ENCODE measurements at regions not wholly inside any gene's neighbourhood (a gene's known extent, or its start where the extent isn't known, plus 50 kb on each side); places are given as distances from the start of the nearest gene placed in this dataset.

DNA sequence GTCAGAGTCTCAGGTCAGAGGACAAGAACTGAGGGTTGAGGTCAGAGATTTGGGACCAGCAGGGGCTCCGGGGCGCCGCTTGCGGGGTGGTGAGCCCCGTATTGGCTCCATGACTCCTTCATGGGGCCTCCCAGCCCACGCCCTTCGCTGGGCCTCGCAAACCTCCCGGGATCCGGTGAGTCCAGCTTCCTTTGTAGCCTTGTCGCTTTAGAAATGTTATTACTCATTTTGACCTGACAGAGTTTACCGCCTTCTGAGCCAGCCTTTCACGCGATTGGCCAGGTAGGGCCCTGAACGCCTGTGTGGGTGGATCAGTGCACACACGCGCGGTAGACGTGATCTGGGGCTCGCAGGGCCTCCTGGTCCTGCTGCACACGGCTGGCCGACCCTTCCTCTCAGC is 181.1 kb downstream of the ERMARD start:
- no CpG with 5 or more reads among the region's 22 CpGs for WGBS, 2 donors (ENCODE audit: extremely low coverage in 2 of 2, insufficient read length in 2 of 2, insufficient replicate concordance in 1 of 2)
- H3K4me3 ChIP-seq (ENCODE audit: low read length in 2 of 2) = no peak overlapping the region

DNA sequence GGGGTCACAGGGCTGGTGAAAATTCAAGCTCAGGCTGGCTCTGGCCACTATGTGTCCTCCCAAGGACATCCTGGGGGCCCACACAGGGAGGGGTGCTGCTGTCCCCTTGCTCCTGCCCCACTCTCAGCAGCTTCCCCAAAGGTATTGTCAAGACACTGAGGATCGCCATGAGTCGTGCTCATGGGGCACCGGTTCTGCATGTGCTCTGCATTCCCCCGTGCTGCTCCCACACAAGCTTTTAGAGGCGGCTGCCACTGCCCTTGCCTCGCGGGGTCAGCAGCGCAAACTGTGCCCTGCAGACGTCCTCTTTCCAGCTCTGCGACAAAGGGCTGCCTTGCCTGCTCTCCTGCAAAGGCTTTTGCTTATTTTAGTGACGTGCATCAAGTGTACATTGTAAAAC is 179.8 kb downstream of the ERMARD start:
- no peak overlapping the region for H3K14ac ChIP-seq (ENCODE audit: low read length)
- H3K4me1 ChIP-seq (ENCODE audit: control insufficient read depth in 2 of 2, insufficient read depth in 1 of 2, low read depth in 1 of 2, low read length in 2 of 2) = peaks cover 0 to 15% of the 10 kb centered on the region in 2 donors
- H4K91ac ChIP-seq (ENCODE audit: low read depth, low read length, poor library complexity) = no peak overlapping the region
- H3K18ac ChIP-seq (ENCODE audit: low read length) = peak overlapping the region; percentile 88
- no CpG with 5 or more reads among the region's 11 CpGs for WGBS, 2 donors (ENCODE audit: extremely low coverage in 2 of 2, insufficient read length in 2 of 2, insufficient replicate concordance in 1 of 2)
- no peaks in the 10 kb centered on the region for H3K79me1 ChIP-seq (ENCODE audit: low read depth, low read length)
- H2BK12ac ChIP-seq (ENCODE audit: low read length) = peak overlapping the region; percentile 47
- H2AK5ac ChIP-seq (ENCODE audit: low read depth, low read length) = peak overlapping the region; percentile 76
- no peak for DNase-seq (ENCODE audit: low spot score)
- no peak overlapping the region for H3K27ac ChIP-seq (replicated peaks; ENCODE audit: low read length)
- no peak overlapping the region for H3K4me2 ChIP-seq (ENCODE audit: insufficient read depth, low read length, poor library complexity, severe bottlenecking)
- no peak overlapping the region for H2AFZ ChIP-seq (ENCODE audit: low read length)
- no peak overlapping the region for H2BK5ac ChIP-seq (ENCODE audit: low read length)
- H4K8ac ChIP-seq (ENCODE audit: low read depth, low read length) = no peak overlapping the region
- no peaks in the 10 kb centered on the region for H3K36me3 ChIP-seq (replicated peaks in 1 of 2; ENCODE audit: control insufficient read depth in 2 of 2, insufficient read depth in 2 of 2, low read length in 2 of 2)
- no peak overlapping the region for H3K4ac ChIP-seq (ENCODE audit: low read length)
- H3K4me3 ChIP-seq (ENCODE audit: low read length in 2 of 2) = peak overlapping the region in 1 of 2 donors; percentile 20
- no peak overlapping the region for H2BK120ac ChIP-seq (ENCODE audit: low read depth, low read length)
- H3K9me3 ChIP-seq (replicated peaks in 1 of 2; ENCODE audit: control insufficient read depth in 2 of 2, insufficient read depth in 1 of 2, low read depth in 1 of 2, low read length in 2 of 2) = peaks cover 0 to 3% of the 10 kb centered on the region in 2 donors
- no peak overlapping the region for H3K9ac ChIP-seq (ENCODE audit: low read depth, low read length, poor library complexity)
- H3K23ac ChIP-seq (ENCODE audit: low read depth, low read length, poor library complexity) = peak overlapping the region; percentile 59
- H2BK15ac ChIP-seq (ENCODE audit: low read length) = peak overlapping the region; percentile 12
- H3K27me3 ChIP-seq (ENCODE audit: control insufficient read depth in 3 of 3, insufficient read depth in 3 of 3, low read depth in 1 of 3, low read length in 3 of 3) = peaks cover 0 to 2% (median 0%) of the 10 kb centered on the region in 3 experiments

More for the DNA sequence above, 181.1 kb downstream of the ERMARD start:
- H4K8ac ChIP-seq (ENCODE audit: low read depth, low read length) = no peak overlapping the region
- H3K27me3 ChIP-seq (ENCODE audit: control insufficient read depth in 3 of 3, insufficient read depth in 3 of 3, low read depth in 1 of 3, low read length in 3 of 3) = peaks cover 0 to 2% (median 2%) of the 10 kb centered on the region in 3 experiments
- H2AFZ ChIP-seq (ENCODE audit: low read length) = peak overlapping the region; percentile 53
- H3K23ac ChIP-seq (ENCODE audit: low read depth, low read length, poor library complexity) = peak overlapping the region; percentile 23
- H2BK120ac ChIP-seq (ENCODE audit: low read depth, low read length) = no peak overlapping the region
- no peak overlapping the region for H2BK12ac ChIP-seq (ENCODE audit: low read length)
- peaks cover 0 to 15% of the 10 kb centered on the region in 2 donors for H3K4me1 ChIP-seq (ENCODE audit: control insufficient read depth in 2 of 2, insufficient read depth in 1 of 2, low read depth in 1 of 2, low read length in 2 of 2)
- H3K36me3 ChIP-seq (replicated peaks in 1 of 2; ENCODE audit: control insufficient read depth in 2 of 2, insufficient read depth in 2 of 2, low read length in 2 of 2) = no peaks in the 10 kb centered on the region
- H3K4ac ChIP-seq (ENCODE audit: low read length) = no peak overlapping the region
- H3K18ac ChIP-seq (ENCODE audit: low read length) = peak overlapping the region; percentile 92
- no peak overlapping the region for H3K9ac ChIP-seq (ENCODE audit: low read depth, low read length, poor library complexity)
- DNase-seq (ENCODE audit: low spot score) = no peak
- no peaks in the 10 kb centered on the region for H3K79me1 ChIP-seq (ENCODE audit: low read depth, low read length)
- no peak overlapping the region for H3K27ac ChIP-seq (replicated peaks; ENCODE audit: low read length)
- H3K9me3 ChIP-seq (replicated peaks in 1 of 2; ENCODE audit: control insufficient read depth in 2 of 2, insufficient read depth in 1 of 2, low read depth in 1 of 2, low read length in 2 of 2) = peaks cover 0 to 3% of the 10 kb centered on the region in 2 donors
- H2BK15ac ChIP-seq (ENCODE audit: low read length) = peak overlapping the region; percentile 35
- H2BK5ac ChIP-seq (ENCODE audit: low read length) = no peak overlapping the region
- no peak overlapping the region for H2AK5ac ChIP-seq (ENCODE audit: low read depth, low read length)
- H3K14ac ChIP-seq (ENCODE audit: low read length) = no peak overlapping the region
- no peak overlapping the region for H3K4me2 ChIP-seq (ENCODE audit: insufficient read depth, low read length, poor library complexity, severe bottlenecking)
- H4K91ac ChIP-seq (ENCODE audit: low read depth, low read length, poor library complexity) = peak overlapping the region; percentile 35

DNA sequence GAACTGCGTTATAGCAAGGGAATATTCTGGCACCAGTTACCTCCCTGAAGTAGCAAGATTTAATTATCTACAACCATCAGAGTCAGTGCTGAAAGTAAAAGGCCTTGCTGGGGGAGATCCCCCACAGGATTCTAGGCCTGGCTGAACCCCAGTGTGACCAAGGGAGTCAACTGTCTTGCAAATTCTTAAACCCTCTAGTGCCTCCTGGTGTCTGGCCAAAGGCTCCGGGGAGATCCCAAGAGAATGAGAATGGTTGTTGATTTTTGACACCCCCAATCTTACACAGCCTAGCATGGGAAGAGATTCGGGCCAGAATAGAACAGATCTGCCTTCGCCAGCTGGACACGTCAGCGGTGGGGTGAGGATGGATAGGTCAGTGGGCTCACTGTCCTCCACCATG is 179.4 kb downstream of the ERMARD start:
- H3K9ac ChIP-seq (ENCODE audit: low read depth, low read length, poor library complexity) = no peak overlapping the region
- no peak overlapping the region for H3K4me3 ChIP-seq (ENCODE audit: low read length in 2 of 2)
- no peak overlapping the region for H3K14ac ChIP-seq (ENCODE audit: low read length)
- no peak overlapping the region for H3K4ac ChIP-seq (ENCODE audit: low read length)
- no peak overlapping the region for H4K91ac ChIP-seq (ENCODE audit: low read depth, low read length, poor library complexity)
- H2BK12ac ChIP-seq (ENCODE audit: low read length) = no peak overlapping the region
- no peak overlapping the region for H4K8ac ChIP-seq (ENCODE audit: low read depth, low read length)
- no peak overlapping the region for H3K4me2 ChIP-seq (ENCODE audit: insufficient read depth, low read length, poor library complexity, severe bottlenecking)
- H3K18ac ChIP-seq (ENCODE audit: low read length) = peak overlapping the region; percentile 88
- H3K9me3 ChIP-seq (replicated peaks in 1 of 2; ENCODE audit: control insufficient read depth in 2 of 2, insufficient read depth in 1 of 2, low read depth in 1 of 2, low read length in 2 of 2) = peaks cover 0 to 3% of the 10 kb centered on the region in 2 donors
- H3K36me3 ChIP-seq (replicated peaks in 1 of 2; ENCODE audit: control insufficient read depth in 2 of 2, insufficient read depth in 2 of 2, low read length in 2 of 2) = no peaks in the 10 kb centered on the region
- H3K23ac ChIP-seq (ENCODE audit: low read depth, low read length, poor library complexity) = no peak overlapping the region
- H2BK120ac ChIP-seq (ENCODE audit: low read depth, low read length) = no peak overlapping the region
- H3K27me3 ChIP-seq (ENCODE audit: control insufficient read depth in 3 of 3, insufficient read depth in 3 of 3, low read depth in 1 of 3, low read length in 3 of 3) = peaks cover 0 to 2% (median 0%) of the 10 kb centered on the region in 3 experiments
- no peak overlapping the region for H3K27ac ChIP-seq (replicated peaks; ENCODE audit: low read length)
- no peak for DNase-seq (ENCODE audit: low spot score)
- H2BK5ac ChIP-seq (ENCODE audit: low read length) = no peak overlapping the region
- peaks cover 0 to 15% of the 10 kb centered on the region in 2 donors for H3K4me1 ChIP-seq (ENCODE audit: control insufficient read depth in 2 of 2, insufficient read depth in 1 of 2, low read depth in 1 of 2, low read length in 2 of 2)
- H2AFZ ChIP-seq (ENCODE audit: low read length) = no peak overlapping the region
- WGBS, 2 donors (ENCODE audit: extremely low coverage in 2 of 2, insufficient read length in 2 of 2, insufficient replicate concordance in 1 of 2) = no CpG with 5 or more reads among the region's 6 CpGs
- no peaks in the 10 kb centered on the region for H3K79me1 ChIP-seq (ENCODE audit: low read depth, low read length)
- no peak overlapping the region for H2AK5ac ChIP-seq (ENCODE audit: low read depth, low read length)
- peak overlapping the region; percentile 12 for H2BK15ac ChIP-seq (ENCODE audit: low read length)

DNA sequence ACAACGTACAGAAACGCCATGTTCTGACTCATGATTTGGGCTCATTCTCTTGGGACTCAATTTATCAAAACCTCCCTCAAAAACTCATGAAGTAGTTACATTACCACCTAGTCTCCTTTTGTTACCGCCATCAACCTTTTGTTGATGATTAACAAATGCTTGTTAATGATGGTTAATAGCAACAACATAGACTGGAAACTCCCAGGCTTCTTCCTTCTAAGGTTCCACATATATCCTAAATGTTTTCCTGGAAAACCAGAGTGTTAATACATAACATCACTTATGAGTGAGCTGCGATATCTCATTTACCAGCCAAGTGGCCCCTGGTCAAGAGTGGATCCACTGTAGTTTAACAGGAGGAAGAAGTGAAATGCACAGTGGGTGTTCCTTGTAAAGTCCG is 176.3 kb downstream of the ERMARD start:
- no peak overlapping the region for H3K14ac ChIP-seq (ENCODE audit: low read length)
- H3K18ac ChIP-seq (ENCODE audit: low read length) = no peak overlapping the region
- no peak overlapping the region for H4K91ac ChIP-seq (ENCODE audit: low read depth, low read length, poor library complexity)
- no peak overlapping the region for H2BK120ac ChIP-seq (ENCODE audit: low read depth, low read length)
- H3K36me3 ChIP-seq (replicated peaks in 1 of 2; ENCODE audit: control insufficient read depth in 2 of 2, insufficient read depth in 2 of 2, low read length in 2 of 2) = no peaks in the 10 kb centered on the region
- H2BK12ac ChIP-seq (ENCODE audit: low read length) = no peak overlapping the region
- H2BK5ac ChIP-seq (ENCODE audit: low read length) = no peak overlapping the region
- no peak overlapping the region for H2AFZ ChIP-seq (ENCODE audit: low read length)
- H4K8ac ChIP-seq (ENCODE audit: low read depth, low read length) = no peak overlapping the region
- H3K4ac ChIP-seq (ENCODE audit: low read length) = no peak overlapping the region
- H3K4me2 ChIP-seq (ENCODE audit: insufficient read depth, low read length, poor library complexity, severe bottlenecking) = no peak overlapping the region
- H3K4me1 ChIP-seq (ENCODE audit: control insufficient read depth in 2 of 2, insufficient read depth in 1 of 2, low read depth in 1 of 2, low read length in 2 of 2) = peaks cover 0 to 13% of the 10 kb centered on the region in 2 donors
- H2AK5ac ChIP-seq (ENCODE audit: low read depth, low read length) = no peak overlapping the region
- no peak overlapping the region for H3K23ac ChIP-seq (ENCODE audit: low read depth, low read length, poor library complexity)
- no peak overlapping the region for H3K9ac ChIP-seq (ENCODE audit: low read depth, low read length, poor library complexity)
- H3K27ac ChIP-seq (replicated peaks; ENCODE audit: low read length) = no peak overlapping the region
- no peak overlapping the region for H2BK15ac ChIP-seq (ENCODE audit: low read length)
- WGBS, 2 donors (ENCODE audit: extremely low coverage in 2 of 2, insufficient read length in 2 of 2, insufficient replicate concordance in 1 of 2) = no CpG with 5 or more reads among the region's 5 CpGs
- no peaks in the 10 kb centered on the region for H3K79me1 ChIP-seq (ENCODE audit: low read depth, low read length)
- no peak for DNase-seq (ENCODE audit: low spot score)
- H3K9me3 ChIP-seq (replicated peaks in 1 of 2; ENCODE audit: control insufficient read depth in 2 of 2, insufficient read depth in 1 of 2, low read depth in 1 of 2, low read length in 2 of 2) = peaks cover 0 to 5% of the 10 kb centered on the region in 2 donors
- no peak overlapping the region for H3K4me3 ChIP-seq (ENCODE audit: low read length in 2 of 2)
- H3K27me3 ChIP-seq (ENCODE audit: control insufficient read depth in 3 of 3, insufficient read depth in 3 of 3, low read depth in 1 of 3, low read length in 3 of 3) = no peaks in the 10 kb centered on the region
